GM12865 (cell line): ENCODE measurements at regions not wholly inside any gene's neighbourhood (a gene's known extent, or its start where the extent isn't known, plus 50 kb on each side); places are given as distances from the start of the nearest gene placed in this dataset.

ENCODE experiments used
- DNase-seq: peaks from one replicate; pipeline ENCODE4 v3.0.0; 2010; ENCODE audit warnings: low read depth
- H3K4me3 ChIP-seq: 2 replicates; pipeline ENCODE4 v1.5.1; 2011; ENCODE audit warnings: mild to moderate bottlenecking, low read depth, low read length, control low read depth
- TF ChIP-seq, protein P1 (sequence below): IDR thresholded peaks from 2 replicates; pipeline ENCODE4 v1.5.1; 2011; ENCODE audit warnings: low read length, control low read depth, low read depth, inconsistent platforms; ENCODE audit not compliant: insufficient read depth; ENCODE audit errors: missing control alignments

DNA sequence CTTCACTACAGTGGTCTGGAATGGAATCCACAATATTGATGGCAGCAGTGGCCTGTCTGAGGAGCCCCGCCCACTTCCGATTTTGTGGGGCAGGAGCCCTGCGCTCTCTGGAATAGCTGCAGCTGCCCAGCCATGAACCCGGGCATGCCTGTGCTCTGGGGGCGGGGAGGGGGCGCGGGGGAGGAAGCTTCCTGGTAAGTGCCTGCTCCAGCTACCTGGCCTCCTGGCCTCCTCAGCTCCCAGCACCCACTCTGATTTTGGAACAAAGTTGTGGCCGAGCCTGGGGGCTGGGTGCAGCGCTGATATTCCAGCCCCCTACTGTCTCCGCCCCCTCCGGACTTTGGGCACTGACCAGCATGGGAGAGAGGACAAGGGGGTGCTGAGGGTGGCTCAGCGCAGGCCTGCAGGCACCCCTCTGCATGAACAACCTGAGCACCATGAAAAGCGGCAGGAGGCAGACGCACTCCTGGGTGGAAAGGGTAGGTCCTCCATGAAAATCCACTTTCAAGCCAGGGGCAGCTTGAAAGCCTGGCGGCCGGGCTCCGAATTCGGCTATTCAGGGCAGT, 972.7 kb upstream of the AGA start:
- no peak for DNase-seq
- no peak overlapping the region for H3K4me3 ChIP-seq
- TF ChIP-seq, protein P1, sequence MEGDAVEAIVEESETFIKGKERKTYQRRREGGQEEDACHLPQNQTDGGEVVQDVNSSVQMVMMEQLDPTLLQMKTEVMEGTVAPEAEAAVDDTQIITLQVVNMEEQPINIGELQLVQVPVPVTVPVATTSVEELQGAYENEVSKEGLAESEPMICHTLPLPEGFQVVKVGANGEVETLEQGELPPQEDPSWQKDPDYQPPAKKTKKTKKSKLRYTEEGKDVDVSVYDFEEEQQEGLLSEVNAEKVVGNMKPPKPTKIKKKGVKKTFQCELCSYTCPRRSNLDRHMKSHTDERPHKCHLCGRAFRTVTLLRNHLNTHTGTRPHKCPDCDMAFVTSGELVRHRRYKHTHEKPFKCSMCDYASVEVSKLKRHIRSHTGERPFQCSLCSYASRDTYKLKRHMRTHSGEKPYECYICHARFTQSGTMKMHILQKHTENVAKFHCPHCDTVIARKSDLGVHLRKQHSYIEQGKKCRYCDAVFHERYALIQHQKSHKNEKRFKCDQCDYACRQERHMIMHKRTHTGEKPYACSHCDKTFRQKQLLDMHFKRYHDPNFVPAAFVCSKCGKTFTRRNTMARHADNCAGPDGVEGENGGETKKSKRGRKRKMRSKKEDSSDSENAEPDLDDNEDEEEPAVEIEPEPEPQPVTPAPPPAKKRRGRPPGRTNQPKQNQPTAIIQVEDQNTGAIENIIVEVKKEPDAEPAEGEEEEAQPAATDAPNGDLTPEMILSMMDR, result no peak

- no peak for DNase-seq
- TF ChIP-seq, protein P1, result no peak
- H3K4me3 ChIP-seq, result no peak overlapping the region
These were observed 973.7 kb upstream of the AGA start for GRCh38 chr4:178415925-178416324.

GRCh38 chr4:178423366-178423765, 981.1 kb upstream of the AGA start:
- no peak for DNase-seq
- TF ChIP-seq, protein P1, result no peak
- no peak overlapping the region for H3K4me3 ChIP-seq

GRCh38 chr4:178426871-178427270, 984.6 kb upstream of the AGA start:
- TF ChIP-seq, protein P1, result no peak
- DNase-seq, result no peak
- H3K4me3 ChIP-seq, result no peak overlapping the region

DNA sequence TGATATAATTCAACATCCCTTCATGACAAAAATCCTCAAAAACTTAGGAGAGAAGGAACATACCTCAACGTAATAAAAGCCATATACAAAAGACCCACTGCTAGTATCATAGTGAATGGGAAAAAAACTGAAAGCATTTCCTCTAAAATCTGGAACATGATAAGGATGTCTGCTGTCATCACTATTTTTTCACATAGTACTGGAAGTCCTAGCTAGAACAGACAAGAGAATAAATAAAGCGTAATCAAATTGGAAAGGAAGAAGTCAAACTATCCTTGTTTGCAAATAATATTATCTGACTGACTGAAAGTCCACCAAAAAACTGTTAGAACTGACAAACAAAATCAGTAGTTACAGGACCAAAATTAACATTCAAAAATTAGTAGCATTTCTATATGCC, 985.4 kb upstream of the AGA start:
- DNase-seq, result no peak

GRCh38 chr4:178448372-178449035, 1006.3 kb upstream of the AGA start:
- no peak overlapping the region for H3K4me3 ChIP-seq
- DNase-seq, result no peak
- TF ChIP-seq, protein P1, result no peak

More for the DNA sequence above, 985.4 kb upstream of the AGA start:
- TF ChIP-seq, protein P1, result no peak
- H3K4me3 ChIP-seq, result no peak overlapping the region

- no peak for DNase-seq
- TF ChIP-seq, protein P1, result no peak
- H3K4me3 ChIP-seq, result no peak overlapping the region
These were observed 1008.4 kb upstream of the AGA start for GRCh38 chr4:178450614-178451013.
